ENCODE measurements at regions not wholly inside any gene's neighbourhood (a gene's known extent, or its start where the extent isn't known, plus 50 kb on each side); places are given as distances from the start of the nearest gene placed in this dataset.

GRCh38 chr14:30297876-30298795 is 260.8 kb upstream of the G2E3 start (continued):
- no peak for TF ChIP-seq CTCF (IDR thresholded peaks at IDR 0.05)

GRCh38 chr14:30299915-30300314 is 259.0 kb upstream of the G2E3 start:
- Histone ChIP-seq H3K4me2 (no peak overlapping the region), H3K9me3 (no peaks in the 10 kb centered on the region), H3K4me1 (no peaks in the 10 kb centered on the region), H3K27ac (no peak overlapping the region), H3K4me3 (no peak overlapping the region)
- TF ChIP-seq USF2 (IDR thresholded peaks at IDR 0.05) = no peak
- no peak for FAIRE-seq
- CTCF ChIA-PET = no interaction called here
- 59% methylated on average over 8 of the region's 8 CpGs for WGBS (ENCODE audit: missing lambda C conversion rate)
- no peak for ATAC-seq
- POLR2A ChIA-PET = no interaction called here
- no peak for DNase-seq (ENCODE audit: low read depth in 1 of 2, low spot score in 1 of 2)

GRCh38 chr14:30303350-30303749 is 255.6 kb upstream of the G2E3 start:
- no peak overlapping the region for H3K4me3 ChIP-seq
- POLR2A ChIA-PET = no interaction called here
- WGBS (ENCODE audit: missing lambda C conversion rate) = 6% methylated on average over 1 of the region's 1 CpG
- DNase-seq (ENCODE audit: low read depth in 1 of 2, low spot score in 1 of 2) = no peak
- TF ChIP-seq EP300 (IDR thresholded peaks at IDR 0.05) (no peak), MAX (IDR thresholded peaks at IDR 0.05) (no peak), PHF8 (IDR thresholded peaks at IDR 0.05; ENCODE audit: borderline replicate concordance, low read depth) (no peak), MAFK (IDR thresholded peaks at IDR 0.05; ENCODE audit: partially characterized antibody) (no peak), CHD4 (IDR thresholded peaks at IDR 0.05; ENCODE audit: borderline replicate concordance) (no peak), HOXB5 (CRISPR knock-in tag; IDR thresholded peaks at IDR 0.05) (no peak), RARB (CRISPR knock-in tag; IDR thresholded peaks at IDR 0.05) (no peak), ELK1 (IDR thresholded peaks at IDR 0.05; ENCODE audit: low read depth, low read length) (no peak)
- no peak overlapping the region for H3K27ac ChIP-seq
- H3K4me2 ChIP-seq = no peak overlapping the region
- FAIRE-seq = no peak
- CTCF ChIA-PET = interaction anchor here (1.5 kb wide), 1 partner anchor 33 kb away, joined by 4 read pairs; no protein-coding TSS in a partner anchor
- H3K9me3 ChIP-seq = no peaks in the 10 kb centered on the region
- H3K4me1 ChIP-seq = no peaks in the 10 kb centered on the region
- no peak for ATAC-seq

GRCh38 chr14:30305346-30305745 is 253.6 kb upstream of the G2E3 start:
- CTCF ChIA-PET = interaction anchor here (1.3 kb wide), 1 partner anchor 10 kb away, joined by 4 read pairs; no protein-coding TSS in a partner anchor
- no peak for ATAC-seq
- no peak for TF ChIP-seq POLR2A (IDR thresholded peaks at IDR 0.05; ENCODE audit: low read length)
- no peak for TF ChIP-seq ATOH8 (CRISPR knock-in tag; IDR thresholded peaks at IDR 0.05; ENCODE audit: low read depth)
- no peak for TF ChIP-seq ESRRA (IDR thresholded peaks at IDR 0.05; ENCODE audit: borderline replicate concordance, low read length)
- TF ChIP-seq TP53 (CRISPR knock-in tag; IDR thresholded peaks at IDR 0.05) = no peak
- TF ChIP-seq RAD21 (conservative IDR thresholded peaks at IDR 0.05 in 1 of 2, IDR thresholded peaks at IDR 0.05 in 1 of 2) = no peak
- no peak for TF ChIP-seq CBX8 (IDR thresholded peaks at IDR 0.05)
- TF ChIP-seq NPAS2 (CRISPR knock-in tag; IDR thresholded peaks at IDR 0.05; ENCODE audit: borderline replicate concordance) = no peak
- no peak for TF ChIP-seq FOSL2 (IDR thresholded peaks at IDR 0.05)
- no peak for TF ChIP-seq FOSL2 (CRISPR knock-in tag; IDR thresholded peaks at IDR 0.05)
- TF ChIP-seq CTCF (IDR thresholded peaks at IDR 0.05) = no peak

More at GRCh38 chr14:30305346-30305745, 253.6 kb upstream of the G2E3 start:
- Histone ChIP-seq H3K4me2 (no peak overlapping the region), H3K27ac (no peak overlapping the region), H3K4me3 (no peak overlapping the region), H3K4me1 (no peaks in the 10 kb centered on the region), H3K9me3 (no peaks in the 10 kb centered on the region)
- POLR2A ChIA-PET = no interaction called here
- 0% methylated on average over 1 of the region's 1 CpG for WGBS (ENCODE audit: missing lambda C conversion rate)
- FAIRE-seq = no peak
- DNase-seq (ENCODE audit: low read depth in 1 of 2, low spot score in 1 of 2) = no peak
